Endothelial cell of hepatic sinusoid (primary cell): ENCODE measurements at regions not wholly inside any gene's neighbourhood (a gene's known extent, or its start where the extent isn't known, plus 50 kb on each side); places are given as distances from the start of the nearest gene placed in this dataset.
"Not testable (repeated sequence)": the region's sequence is repeated elsewhere in the genome, so short reads cannot be mapped to it uniquely, and the experiment has no call there.

Experiments
- in situ Hi-C: cut with HindIII; loops from 2 replicates; pipeline ENCODE4 v1.10.0; 2017; ENCODE audit warnings: low sequenced_read_pairs

DNA sequence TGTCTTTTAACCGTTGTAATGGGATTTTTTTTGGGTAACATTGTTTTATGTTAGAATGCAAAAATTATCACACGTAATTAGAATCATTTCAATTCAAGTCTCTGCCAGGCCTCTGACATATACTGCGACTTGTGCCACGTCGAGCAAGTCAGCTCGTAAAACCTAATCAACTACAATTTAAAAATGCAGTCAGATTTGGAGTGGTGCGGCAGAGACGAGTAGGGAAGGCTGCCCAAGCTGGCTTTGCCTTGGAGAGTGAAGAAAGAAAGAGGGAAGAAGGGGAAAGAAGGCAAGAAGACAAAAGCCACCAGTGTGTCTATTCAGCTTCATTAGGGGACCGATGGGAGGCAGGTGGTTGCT is 110.7 kb downstream of the MIAT start:
- in situ Hi-C loops: no loop called here

DNA sequence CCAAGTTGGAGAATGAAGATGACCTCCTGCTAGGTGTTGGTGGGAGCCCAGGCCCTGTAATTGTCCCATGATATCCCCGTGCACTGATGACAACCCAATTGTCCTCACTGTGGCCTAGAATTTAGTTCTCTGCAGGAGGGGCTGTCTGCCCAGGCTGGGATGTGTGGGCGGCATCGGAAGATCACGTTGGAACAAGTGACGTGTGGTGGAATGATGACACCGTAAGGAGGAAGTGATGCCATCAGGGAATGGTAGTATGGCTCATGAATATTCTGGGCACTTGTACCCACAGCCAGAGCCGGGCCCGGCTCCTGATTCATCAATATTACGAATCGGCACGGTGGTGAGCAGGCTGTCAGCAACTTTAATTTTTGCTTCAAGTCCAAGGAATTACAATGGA is 111.6 kb downstream of the MIAT start:
- in situ Hi-C loops: no loop called here

DNA sequence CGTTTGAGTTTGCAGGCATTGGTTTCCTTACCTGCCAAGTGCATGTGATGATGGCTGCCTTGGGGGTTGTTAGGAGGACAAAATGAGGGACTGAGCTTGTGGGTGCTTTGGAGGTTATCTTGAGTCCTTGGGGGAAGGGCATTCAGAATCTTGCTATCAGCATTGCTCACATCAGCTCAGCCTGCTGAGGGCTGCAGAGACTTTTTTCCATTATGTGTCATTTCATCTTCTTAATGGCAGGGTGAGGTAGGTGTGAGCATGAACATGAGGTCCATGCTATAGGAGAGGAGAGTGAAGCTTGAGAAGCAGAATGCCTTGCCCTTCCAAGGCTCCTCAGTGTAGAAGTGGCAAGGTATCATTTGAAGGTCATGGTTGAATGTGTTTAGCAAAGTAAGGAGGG is 112.3 kb downstream of the MIAT start:
- in situ Hi-C loops: no loop called here

GRCh38 chr22:26770624-26771023 is 113.2 kb downstream of the MIAT start:
- in situ Hi-C loops: no loop called here

DNA sequence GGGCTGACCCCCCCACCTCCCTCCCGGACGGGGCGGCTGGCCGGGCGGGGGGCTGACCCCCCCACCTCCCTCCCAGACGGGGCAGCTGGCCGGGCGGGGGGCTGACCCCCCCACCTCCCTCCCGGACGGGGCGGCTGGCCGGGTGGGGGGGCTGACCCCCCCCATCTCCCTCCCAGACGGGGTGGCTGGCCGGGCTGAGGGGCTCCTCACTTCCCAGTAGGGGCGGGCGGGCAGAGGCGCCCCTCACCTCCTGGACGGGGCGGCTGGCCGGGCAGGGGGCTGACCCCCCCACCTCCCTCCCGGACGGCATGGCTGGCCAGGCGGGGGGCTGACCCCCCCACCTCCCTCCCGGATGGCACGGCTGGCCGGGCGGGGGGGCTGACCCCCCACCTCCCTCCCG is 115.7 kb downstream of the MIAT start:
- in situ Hi-C loops: not testable (repeated sequence)

GRCh38 chr22:26775394-26775793 is 118.0 kb downstream of the MIAT start:
- in situ Hi-C loops: no loop called here

GRCh38 chr22:26777156-26777801 is 119.9 kb downstream of the MIAT start:
- in situ Hi-C loops: no loop called here

- in situ Hi-C loops: no loop called here
Measured at GRCh38 chr22:26778372-26778771, 121.0 kb downstream of the MIAT start.

DNA sequence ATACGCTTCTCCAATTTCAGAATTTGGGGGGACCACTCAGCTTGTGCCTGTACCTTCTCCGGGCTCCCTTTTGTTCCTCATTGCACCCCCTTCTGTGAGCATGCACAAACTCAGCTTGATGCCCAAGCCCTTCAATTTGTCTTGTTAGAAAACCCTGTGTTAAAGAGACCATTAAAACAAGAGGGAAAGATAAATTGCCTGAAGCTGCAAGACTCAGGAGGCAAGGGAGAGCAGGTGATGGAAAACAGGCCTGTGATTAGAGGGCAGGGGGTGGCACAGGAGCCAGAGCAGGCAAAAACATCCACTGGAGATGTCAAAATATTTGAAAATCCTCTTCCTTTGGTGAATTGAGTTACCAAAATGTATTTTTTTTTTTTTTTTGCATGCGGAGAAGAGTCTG is 121.7 kb downstream of the MIAT start:
- in situ Hi-C loops: no loop called here

DNA sequence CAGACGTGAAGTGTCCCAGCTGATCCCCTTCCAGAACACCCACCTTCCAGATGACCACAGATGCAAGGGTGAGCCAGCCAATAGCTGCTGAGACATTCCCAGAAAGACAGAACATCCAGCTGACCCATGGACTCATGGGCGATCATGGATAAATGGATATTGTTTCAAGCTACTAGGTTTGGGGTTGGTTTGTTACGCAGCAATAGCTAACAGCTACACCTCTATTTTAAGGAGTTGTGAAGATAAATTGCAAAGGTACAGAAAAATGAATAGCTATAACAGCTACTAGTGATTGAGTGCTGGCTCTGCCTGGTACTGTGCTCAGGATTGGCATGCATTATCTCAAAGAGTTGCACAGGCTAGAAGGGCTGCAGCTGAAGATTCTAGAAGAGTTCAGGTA is 122.5 kb downstream of the MIAT start:
- in situ Hi-C loops: no loop called here

DNA sequence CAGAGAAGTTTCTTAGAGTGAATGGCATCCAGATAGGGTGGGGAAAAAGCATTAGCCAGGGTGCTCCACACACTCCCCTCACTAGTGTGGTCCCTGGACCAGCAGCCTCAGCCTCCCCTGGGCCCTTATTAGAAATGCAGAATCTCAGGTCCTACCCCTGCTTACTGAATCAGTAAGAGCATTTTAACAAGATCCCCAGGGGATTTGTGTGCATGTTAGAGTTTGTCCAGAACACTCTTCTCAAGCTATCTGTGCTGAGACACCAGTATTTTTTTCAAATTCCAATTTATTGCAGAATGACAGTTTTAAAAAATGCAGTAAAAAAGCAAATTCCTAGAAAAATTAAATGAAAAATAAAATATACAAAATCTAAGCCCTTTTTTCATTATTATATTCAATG is 123.1 kb downstream of the MIAT start:
- in situ Hi-C loops: no loop called here

DNA sequence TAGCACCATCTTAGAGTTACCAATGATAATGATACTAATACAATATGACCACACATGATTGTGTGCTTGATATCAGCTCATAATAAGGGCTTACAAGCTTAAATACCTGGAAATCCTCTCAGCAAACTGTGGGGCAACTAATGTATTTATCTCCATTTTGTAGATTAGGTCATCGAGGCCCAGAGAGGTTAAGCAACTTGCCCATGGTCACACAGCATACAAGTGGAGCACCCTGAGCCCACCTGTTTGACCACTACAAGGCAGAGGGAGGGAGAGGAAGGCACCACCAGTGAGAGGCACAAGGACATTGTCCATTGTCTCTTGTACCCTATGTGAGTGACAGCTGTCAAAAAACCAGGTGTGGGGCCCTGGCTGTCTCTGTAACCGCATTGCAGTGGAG is 123.7 kb downstream of the MIAT start:
- in situ Hi-C loops: no loop called here

GRCh38 chr22:26781596-26781995 is 124.2 kb downstream of the MIAT start:
- in situ Hi-C loops: no loop called here

GRCh38 chr22:26783885-26784284 is 126.5 kb downstream of the MIAT start:
- in situ Hi-C loops: no loop called here

DNA sequence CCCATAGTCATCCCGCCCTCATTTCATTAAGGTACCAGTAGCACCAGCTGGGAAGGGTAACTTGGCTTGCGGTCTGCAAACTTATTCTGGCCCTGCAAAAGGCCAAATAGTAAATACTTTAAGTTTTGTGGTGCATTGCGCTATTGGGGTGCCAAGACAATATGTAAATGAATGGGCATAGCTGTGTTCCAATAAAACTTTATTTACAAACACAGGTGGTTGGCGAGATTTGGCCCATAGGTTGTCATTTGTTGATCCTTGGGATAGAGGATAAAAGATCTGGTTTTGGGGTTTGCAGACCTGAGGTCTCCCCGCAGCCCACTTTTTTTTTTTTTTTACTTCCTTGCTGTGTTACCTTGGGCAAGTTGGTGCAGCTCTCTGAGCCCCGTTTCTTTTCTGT is 127.4 kb downstream of the MIAT start:
- in situ Hi-C loops: no loop called here

DNA sequence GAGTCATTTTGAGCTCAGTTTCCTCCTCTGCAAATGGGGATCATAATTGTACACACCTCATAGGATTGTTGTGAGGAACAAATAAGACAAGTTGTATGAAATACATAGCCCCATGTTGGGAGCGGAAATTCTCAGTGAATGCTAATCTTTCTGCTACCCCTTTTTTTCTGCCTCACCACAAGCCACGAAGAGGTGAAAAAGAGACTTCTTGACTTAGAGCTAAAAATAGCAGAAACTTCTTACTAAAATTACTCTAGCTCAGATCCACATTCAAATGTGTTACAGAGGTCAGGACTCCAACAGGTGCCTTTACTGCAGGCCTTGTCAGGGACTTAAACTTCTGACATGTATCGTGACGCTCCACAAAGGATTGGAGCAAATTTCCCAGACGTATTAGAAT is 128.5 kb downstream of the MIAT start:
- in situ Hi-C loops: no loop called here

DNA sequence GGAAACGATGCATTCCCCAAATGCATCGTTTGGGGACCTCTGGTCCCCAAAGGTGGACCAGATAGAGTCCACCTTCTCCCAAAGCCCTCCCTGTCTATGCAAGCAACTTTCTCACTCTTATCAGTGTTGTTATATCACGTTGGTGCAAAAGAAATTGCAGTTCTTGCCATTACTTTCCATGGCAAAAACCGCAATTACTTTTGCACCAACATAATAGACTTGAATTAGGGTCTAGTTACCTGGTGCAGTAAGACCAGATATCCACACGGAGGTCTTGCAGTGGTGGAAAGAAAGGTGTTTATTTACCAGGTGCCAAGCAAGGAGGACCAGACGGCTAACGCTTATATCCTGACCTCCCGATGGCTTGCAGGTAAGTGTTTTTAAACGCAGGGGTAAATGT is 129.0 kb downstream of the MIAT start:
- in situ Hi-C loops: no loop called here

- in situ Hi-C loops: no loop called here
Measured at GRCh38 chr22:26789951-26790350, 132.6 kb downstream of the MIAT start.

- in situ Hi-C loops: no loop called here
Measured at GRCh38 chr22:26792522-26792921, 135.1 kb downstream of the MIAT start.

GRCh38 chr22:26796785-26797184 is 139.4 kb downstream of the MIAT start:
- in situ Hi-C loops: no loop called here

DNA sequence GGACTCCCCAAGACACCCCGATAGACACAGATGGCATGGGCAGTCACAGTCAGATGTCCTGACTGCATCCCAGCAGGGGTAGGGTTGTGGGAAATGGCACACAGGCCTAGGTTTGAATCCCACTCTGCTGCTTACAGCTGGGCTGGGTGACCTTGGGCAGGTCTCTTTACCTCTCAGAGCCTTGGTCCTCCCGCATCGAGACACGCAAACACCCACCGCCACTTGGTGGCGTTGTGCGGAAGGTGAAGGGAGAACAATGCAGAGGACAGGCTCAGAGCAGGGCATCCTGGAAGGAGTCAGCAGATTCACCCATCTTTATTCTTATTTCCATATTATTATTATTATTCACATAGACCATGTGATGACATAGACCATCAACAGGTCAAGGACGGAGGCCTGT is 140.5 kb downstream of the MIAT start:
- in situ Hi-C loops: no loop called here

DNA sequence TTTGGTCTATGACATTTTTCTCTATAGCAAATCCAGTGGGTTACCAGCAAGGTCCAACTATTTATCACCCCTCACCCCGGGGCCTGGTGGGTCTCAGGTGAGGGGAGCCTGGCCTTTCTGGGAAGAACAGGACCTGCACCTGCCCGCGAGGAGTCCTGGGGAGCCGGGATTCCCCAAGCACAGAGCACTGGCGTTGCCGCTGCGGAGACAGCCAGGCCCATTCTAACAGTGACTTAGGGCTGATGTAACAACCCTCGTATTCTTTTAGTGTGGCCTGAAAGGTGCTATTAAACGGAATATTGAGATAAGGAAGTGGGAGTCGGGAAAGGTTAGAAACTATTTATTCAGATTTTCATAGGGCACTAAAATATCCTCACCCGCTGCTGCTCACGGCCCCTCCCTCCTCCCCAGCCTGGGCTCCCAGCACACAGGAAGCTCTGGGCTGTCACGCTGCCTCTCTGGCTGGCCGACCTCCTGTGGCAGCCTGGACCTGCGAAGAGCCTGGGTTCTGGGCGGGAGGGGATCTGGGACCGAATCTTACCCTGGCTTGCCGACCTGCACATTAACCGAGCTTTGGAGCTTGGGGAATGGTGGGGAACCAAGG is 141.2 kb downstream of the MIAT start:
- in situ Hi-C loops: no loop called here

GRCh38 chr22:26800858-26801257 is 143.5 kb downstream of the MIAT start:
- in situ Hi-C loops: loop anchor here (5.0 kb wide), 1 partner anchor 69 kb away; no protein-coding TSS in a partner anchor
